SK-N-SH treated with all-trans-retinoic acid at 6 μM for 48 hours (cell line): ENCODE measurements at regions not wholly inside any gene's neighbourhood (a gene's known extent, or its start where the extent isn't known, plus 50 kb on each side); places are given as distances from the start of the nearest gene placed in this dataset.

Source experiments
- ARNTL ChIP-seq: fragments of 450-650 bp; formaldehyde crosslinking; IDR thresholded peaks from 2 replicates; pipeline ENCODE4 v1.5.0; 2020; ENCODE audit warnings: low read depth, mild to moderate bottlenecking, moderate library complexity, borderline replicate concordance
- ESRRG ChIP-seq: fragments of 250-450 bp; sonication (Bioruptor Pico); IDR thresholded peaks from 2 replicates; pipeline ENCODE4 v1.6.1; 2021; ENCODE audit warnings: mild to moderate bottlenecking
- GLIS3 ChIP-seq: fragments of 250-450 bp; sonication (Bioruptor Pico); IDR thresholded peaks from 2 replicates; pipeline ENCODE4 v1.5.0; 2020; ENCODE audit warnings: mild to moderate bottlenecking, moderate library complexity
- ISL1 ChIP-seq: fragments of 250-450 bp; sonication (Bioruptor Pico); IDR thresholded peaks from 2 replicates; pipeline ENCODE4 v2.1.2; 2022; ENCODE audit warnings: mild to moderate bottlenecking, moderate library complexity
- OSR1 ChIP-seq: fragments of 250-450 bp; sonication (Bioruptor Pico); IDR thresholded peaks from 2 replicates; pipeline ENCODE4 v1.8.0; 2022; ENCODE audit warnings: moderate library complexity, mild to moderate bottlenecking, inconsistent platforms
- SNAI2 ChIP-seq: fragments of 250-450 bp; sonication (Bioruptor Pico); IDR thresholded peaks from 2 replicates; pipeline ENCODE4 v1.5.0; 2020; ENCODE audit warnings: mild to moderate bottlenecking, moderate library complexity
- TOX ChIP-seq: fragments of 250-450 bp; sonication (Bioruptor Pico); IDR thresholded peaks from 2 replicates; pipeline ENCODE4 v1.8.0; 2021; ENCODE audit warnings: mild to moderate bottlenecking, moderate library complexity, borderline replicate concordance
- ZC3H10 ChIP-seq: fragments of 250-450 bp; sonication (Bioruptor Pico); IDR thresholded peaks from 2 replicates; pipeline ENCODE4 v1.5.1; 2021; ENCODE audit warnings: mild to moderate bottlenecking, moderate library complexity
- ZFP30 ChIP-seq: fragments of 450-650 bp; formaldehyde crosslinking; IDR thresholded peaks from 2 replicates; pipeline ENCODE4 v1.5.0; 2022; ENCODE audit warnings: mild to moderate bottlenecking, moderate library complexity
- ZNF565 ChIP-seq: fragments of 450-650 bp; formaldehyde crosslinking; conservative IDR thresholded peaks from 2 replicates; pipeline ENCODE4 v1.5.0; 2020; ENCODE audit warnings: low read depth, mild to moderate bottlenecking, moderate library complexity
- ZNF70 ChIP-seq: fragments of 450-650 bp; formaldehyde crosslinking; IDR thresholded peaks from 2 replicates; pipeline ENCODE4 v1.5.0; 2020; ENCODE audit warnings: mild to moderate bottlenecking, moderate library complexity
- TF ChIP-seq, protein P1 (sequence below): fragments of 250-450 bp; sonication (Bioruptor Pico); IDR thresholded peaks from 2 replicates; pipeline ENCODE4 v1.8.0; 2020; ENCODE audit warnings: mild to moderate bottlenecking, moderate library complexity, borderline replicate concordance
- TF ChIP-seq, protein P2 (sequence below): fragments of 250-450 bp; sonication (Bioruptor Pico); IDR thresholded peaks from 2 replicates; pipeline ENCODE4 v1.8.0; 2021; ENCODE audit warnings: low read depth, mild to moderate bottlenecking, moderate library complexity, borderline replicate concordance
- TF ChIP-seq, protein P3 (sequence below): fragments of 250-450 bp; sonication (Bioruptor Pico); IDR thresholded peaks from 2 replicates; pipeline ENCODE4 v1.5.0; 2020; ENCODE audit warnings: mild to moderate bottlenecking, moderate library complexity

DNA sequence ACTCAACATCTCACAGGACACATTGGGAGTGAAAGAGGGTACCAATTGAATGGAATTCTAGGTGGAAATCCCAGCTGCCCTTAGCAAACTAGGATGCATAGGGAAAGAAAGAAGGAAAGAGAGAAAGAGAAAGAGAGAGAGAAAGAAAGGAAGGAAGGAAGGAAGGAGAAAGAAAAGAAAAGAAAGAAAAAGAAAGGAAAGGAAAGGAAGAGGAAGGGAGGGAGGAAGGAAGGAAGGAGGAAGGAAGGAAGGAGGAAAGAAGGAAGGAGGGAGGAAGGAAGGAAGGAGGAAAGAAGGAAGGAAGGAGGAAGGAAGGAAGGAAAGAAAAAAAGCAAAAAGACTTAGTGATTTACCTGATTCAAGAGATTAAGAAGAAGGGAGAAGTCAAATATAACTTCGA is 143.9 kb downstream of the SS18 start:
- TF ChIP-seq, protein P1, sequence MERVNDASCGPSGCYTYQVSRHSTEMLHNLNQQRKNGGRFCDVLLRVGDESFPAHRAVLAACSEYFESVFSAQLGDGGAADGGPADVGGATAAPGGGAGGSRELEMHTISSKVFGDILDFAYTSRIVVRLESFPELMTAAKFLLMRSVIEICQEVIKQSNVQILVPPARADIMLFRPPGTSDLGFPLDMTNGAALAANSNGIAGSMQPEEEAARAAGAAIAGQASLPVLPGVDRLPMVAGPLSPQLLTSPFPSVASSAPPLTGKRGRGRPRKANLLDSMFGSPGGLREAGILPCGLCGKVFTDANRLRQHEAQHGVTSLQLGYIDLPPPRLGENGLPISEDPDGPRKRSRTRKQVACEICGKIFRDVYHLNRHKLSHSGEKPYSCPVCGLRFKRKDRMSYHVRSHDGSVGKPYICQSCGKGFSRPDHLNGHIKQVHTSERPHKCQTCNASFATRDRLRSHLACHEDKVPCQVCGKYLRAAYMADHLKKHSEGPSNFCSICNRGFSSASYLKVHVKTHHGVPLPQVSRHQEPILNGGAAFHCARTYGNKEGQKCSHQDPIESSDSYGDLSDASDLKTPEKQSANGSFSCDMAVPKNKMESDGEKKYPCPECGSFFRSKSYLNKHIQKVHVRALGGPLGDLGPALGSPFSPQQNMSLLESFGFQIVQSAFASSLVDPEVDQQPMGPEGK: no peak
- TF ChIP-seq, protein P2, sequence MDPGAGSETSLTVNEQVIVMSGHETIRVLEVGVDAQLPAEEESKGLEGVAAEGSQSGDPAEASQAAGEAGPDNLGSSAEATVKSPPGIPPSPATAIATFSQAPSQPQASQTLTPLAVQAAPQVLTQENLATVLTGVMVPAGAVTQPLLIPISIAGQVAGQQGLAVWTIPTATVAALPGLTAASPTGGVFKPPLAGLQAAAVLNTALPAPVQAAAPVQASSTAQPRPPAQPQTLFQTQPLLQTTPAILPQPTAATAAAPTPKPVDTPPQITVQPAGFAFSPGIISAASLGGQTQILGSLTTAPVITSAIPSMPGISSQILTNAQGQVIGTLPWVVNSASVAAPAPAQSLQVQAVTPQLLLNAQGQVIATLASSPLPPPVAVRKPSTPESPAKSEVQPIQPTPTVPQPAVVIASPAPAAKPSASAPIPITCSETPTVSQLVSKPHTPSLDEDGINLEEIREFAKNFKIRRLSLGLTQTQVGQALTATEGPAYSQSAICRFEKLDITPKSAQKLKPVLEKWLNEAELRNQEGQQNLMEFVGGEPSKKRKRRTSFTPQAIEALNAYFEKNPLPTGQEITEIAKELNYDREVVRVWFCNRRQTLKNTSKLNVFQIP (CRISPR knock-in tag): no peak
- no peak for TF ChIP-seq GLIS3 (CRISPR knock-in tag)
- TF ChIP-seq OSR1 (CRISPR knock-in tag): no peak
- TF ChIP-seq ARNTL (CRISPR knock-in tag): no peak
- no peak for TF ChIP-seq ZNF70
- no peak for TF ChIP-seq SNAI2 (CRISPR knock-in tag)
- TF ChIP-seq, protein P3, sequence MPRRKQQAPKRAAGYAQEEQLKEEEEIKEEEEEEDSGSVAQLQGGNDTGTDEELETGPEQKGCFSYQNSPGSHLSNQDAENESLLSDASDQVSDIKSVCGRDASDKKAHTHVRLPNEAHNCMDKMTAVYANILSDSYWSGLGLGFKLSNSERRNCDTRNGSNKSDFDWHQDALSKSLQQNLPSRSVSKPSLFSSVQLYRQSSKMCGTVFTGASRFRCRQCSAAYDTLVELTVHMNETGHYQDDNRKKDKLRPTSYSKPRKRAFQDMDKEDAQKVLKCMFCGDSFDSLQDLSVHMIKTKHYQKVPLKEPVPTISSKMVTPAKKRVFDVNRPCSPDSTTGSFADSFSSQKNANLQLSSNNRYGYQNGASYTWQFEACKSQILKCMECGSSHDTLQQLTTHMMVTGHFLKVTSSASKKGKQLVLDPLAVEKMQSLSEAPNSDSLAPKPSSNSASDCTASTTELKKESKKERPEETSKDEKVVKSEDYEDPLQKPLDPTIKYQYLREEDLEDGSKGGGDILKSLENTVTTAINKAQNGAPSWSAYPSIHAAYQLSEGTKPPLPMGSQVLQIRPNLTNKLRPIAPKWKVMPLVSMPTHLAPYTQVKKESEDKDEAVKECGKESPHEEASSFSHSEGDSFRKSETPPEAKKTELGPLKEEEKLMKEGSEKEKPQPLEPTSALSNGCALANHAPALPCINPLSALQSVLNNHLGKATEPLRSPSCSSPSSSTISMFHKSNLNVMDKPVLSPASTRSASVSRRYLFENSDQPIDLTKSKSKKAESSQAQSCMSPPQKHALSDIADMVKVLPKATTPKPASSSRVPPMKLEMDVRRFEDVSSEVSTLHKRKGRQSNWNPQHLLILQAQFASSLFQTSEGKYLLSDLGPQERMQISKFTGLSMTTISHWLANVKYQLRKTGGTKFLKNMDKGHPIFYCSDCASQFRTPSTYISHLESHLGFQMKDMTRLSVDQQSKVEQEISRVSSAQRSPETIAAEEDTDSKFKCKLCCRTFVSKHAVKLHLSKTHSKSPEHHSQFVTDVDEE: no peak
- TF ChIP-seq ESRRG (CRISPR knock-in tag): no peak
- TF ChIP-seq ISL1: no peak
- no peak for TF ChIP-seq ZC3H10 (CRISPR knock-in tag)
- no peak for TF ChIP-seq TOX (CRISPR knock-in tag)
- TF ChIP-seq ZFP30 (CRISPR knock-in tag): no peak
- TF ChIP-seq ZNF565 (CRISPR knock-in tag): no peak
